NB4 (cell line): ENCODE measurements at regions not wholly inside any gene's neighbourhood (a gene's known extent, or its start where the extent isn't known, plus 50 kb on each side); places are given as distances from the start of the nearest gene placed in this dataset.

Experiments used
- POLR2A ChIP-seq: IDR thresholded peaks from 2 replicates; pipeline ENCODE4 v1.6.1; 2011; ENCODE audit warnings: mild to moderate bottlenecking; ENCODE audit not compliant: insufficient read length; ENCODE audit errors: extremely low read depth
- TF ChIP-seq, protein P1 (sequence below): IDR thresholded peaks from one replicate; pipeline ENCODE4 v1.5.1; 2012; ENCODE audit warnings: low read depth, low read length

DNA sequence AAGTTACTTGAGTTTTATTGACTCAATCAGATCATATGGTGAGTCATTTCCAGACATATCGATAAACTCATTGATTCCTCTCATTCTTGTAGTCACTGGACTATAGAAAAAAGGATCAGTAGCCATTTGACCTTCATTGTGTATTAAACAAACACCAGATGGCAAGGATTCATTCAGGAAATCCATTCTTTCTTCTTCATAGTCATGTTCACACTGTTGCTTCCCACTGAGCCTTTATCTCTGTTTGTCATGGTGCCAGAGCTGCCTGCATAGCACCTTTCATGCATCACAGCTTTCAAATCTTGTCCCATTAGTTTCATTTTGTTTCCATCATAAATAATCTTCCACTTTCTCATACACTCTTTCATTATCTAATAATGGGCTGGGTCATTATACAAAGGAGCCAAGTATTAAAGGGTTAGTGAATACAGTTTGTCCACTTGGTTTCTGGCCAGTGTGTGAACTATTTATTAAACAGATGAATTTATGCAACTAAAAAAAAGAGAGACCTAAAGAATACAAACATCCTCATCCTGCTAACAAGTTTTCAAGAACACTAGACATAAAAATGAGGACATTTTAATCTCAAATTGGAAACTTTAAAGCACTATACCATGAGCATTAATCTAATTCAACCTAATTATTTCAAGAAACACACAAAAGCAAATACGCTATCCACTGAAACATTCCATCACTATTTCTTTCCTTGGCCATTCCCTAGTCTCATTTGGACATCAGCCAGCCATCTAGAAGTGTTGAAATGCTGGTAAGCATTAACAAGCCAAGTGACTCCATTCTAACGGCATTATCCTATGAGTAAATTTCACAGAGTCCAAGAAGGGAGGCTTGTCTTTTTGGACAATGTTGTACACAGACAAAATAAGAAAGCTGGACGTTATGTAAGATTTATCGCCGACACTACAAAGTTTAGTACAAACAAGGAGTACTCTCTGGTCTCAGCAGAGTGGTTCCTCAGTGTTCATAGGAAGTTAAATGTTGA is 476.5 kb downstream of the FOXG1 start:
- TF ChIP-seq POLR2A = no peak
- TF ChIP-seq, protein P1, sequence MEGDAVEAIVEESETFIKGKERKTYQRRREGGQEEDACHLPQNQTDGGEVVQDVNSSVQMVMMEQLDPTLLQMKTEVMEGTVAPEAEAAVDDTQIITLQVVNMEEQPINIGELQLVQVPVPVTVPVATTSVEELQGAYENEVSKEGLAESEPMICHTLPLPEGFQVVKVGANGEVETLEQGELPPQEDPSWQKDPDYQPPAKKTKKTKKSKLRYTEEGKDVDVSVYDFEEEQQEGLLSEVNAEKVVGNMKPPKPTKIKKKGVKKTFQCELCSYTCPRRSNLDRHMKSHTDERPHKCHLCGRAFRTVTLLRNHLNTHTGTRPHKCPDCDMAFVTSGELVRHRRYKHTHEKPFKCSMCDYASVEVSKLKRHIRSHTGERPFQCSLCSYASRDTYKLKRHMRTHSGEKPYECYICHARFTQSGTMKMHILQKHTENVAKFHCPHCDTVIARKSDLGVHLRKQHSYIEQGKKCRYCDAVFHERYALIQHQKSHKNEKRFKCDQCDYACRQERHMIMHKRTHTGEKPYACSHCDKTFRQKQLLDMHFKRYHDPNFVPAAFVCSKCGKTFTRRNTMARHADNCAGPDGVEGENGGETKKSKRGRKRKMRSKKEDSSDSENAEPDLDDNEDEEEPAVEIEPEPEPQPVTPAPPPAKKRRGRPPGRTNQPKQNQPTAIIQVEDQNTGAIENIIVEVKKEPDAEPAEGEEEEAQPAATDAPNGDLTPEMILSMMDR = no peak
